AG09309 (cell line): ENCODE measurements at regions not wholly inside any gene's neighbourhood (a gene's known extent, or its start where the extent isn't known, plus 50 kb on each side); places are given as distances from the start of the nearest gene placed in this dataset.

Source experiments
- DNase-seq: peaks from one replicate; pipeline ENCODE4 v3.0.0-alpha.2; 2010; ENCODE audit warnings: low read depth
- H3K4me3 ChIP-seq: 2 replicates; pipeline ENCODE4 v1.5.1; 2011; ENCODE audit warnings: mild to moderate bottlenecking, low read depth, low read length, moderate library complexity; ENCODE audit not compliant: control insufficient read depth
- CTCF ChIP-seq: IDR thresholded peaks from 2 replicates; pipeline ENCODE4 v1.5.1; 2011; ENCODE audit warnings: mild to moderate bottlenecking, low read depth, low read length, inconsistent platforms; ENCODE audit not compliant: insufficient read depth, control insufficient read depth; ENCODE audit errors: missing control alignments

- no peak for TF ChIP-seq CTCF
- no peak for DNase-seq
- H3K4me3 ChIP-seq, result no peak overlapping the region
These were observed 213.3 kb downstream of the MYCN start for GRCh38 chr2:16153754-16154035.

- no peak overlapping the region for H3K4me3 ChIP-seq
- no peak for TF ChIP-seq CTCF
- no peak for DNase-seq
These were observed 212.8 kb downstream of the MYCN start for GRCh38 chr2:16152928-16153753.

- DNase-seq, result no peak
- TF ChIP-seq CTCF, result no peak
- H3K4me3 ChIP-seq, result no peak overlapping the region
These were observed 211.9 kb downstream of the MYCN start for GRCh38 chr2:16152071-16152927.

- H3K4me3 ChIP-seq, result no peak overlapping the region
- no peak for TF ChIP-seq CTCF
- no peak for DNase-seq
These were observed 211.3 kb downstream of the MYCN start for GRCh38 chr2:16151651-16152050.

GRCh38 chr2:16151281-16151570 is 210.9 kb downstream of the MYCN start:
- no peak overlapping the region for H3K4me3 ChIP-seq
- no peak for TF ChIP-seq CTCF
- DNase-seq, result no peak

- DNase-seq, result no peak
- H3K4me3 ChIP-seq, result no peak overlapping the region
- no peak for TF ChIP-seq CTCF
These were observed 210.3 kb downstream of the MYCN start for GRCh38 chr2:16150456-16151280.
